Heart right ventricle (tissue), 16 donors: ENCODE measurements at regions not wholly inside any gene's neighbourhood (a gene's known extent, or its start where the extent isn't known, plus 50 kb on each side); places are given as distances from the start of the nearest gene placed in this dataset.

ENCODE experiments used
- ATAC-seq, 8 donors: fragments of 200-7000 bp; cut with Tn5 transposase; one replicate each; pipeline ENCODE4 v1.9.1; 2020; ENCODE audit warnings: mild to moderate bottlenecking in 8 of 8, moderate library complexity in 8 of 8, moderate number of reproducible peaks in 1 of 8
- DNase-seq, 2 donors: peaks; one replicate each; pipeline ENCODE4 v3.0.0-alpha.2; 2020
- H3K27ac ChIP-seq, 10 donors: fragments of 200-600 bp; sonication (generic) in 2 of 10; one replicate each; pipeline versions ENCODE4 v1.5.0 to v1.8.0; 2020 to 2022; ENCODE audit warnings: mild to moderate bottlenecking in 3 of 10
- H3K27me3 ChIP-seq, 7 donors: fragments of 200-600 bp; one replicate each; pipeline ENCODE4 v1.8.0; 2021 to 2022; ENCODE audit warnings: mild to moderate bottlenecking in 2 of 7
- H3K36me3 ChIP-seq, 9 donors: fragments of 200-600 bp; sonication (generic) in 1 of 9; one replicate each; pipeline versions ENCODE4 v1.5.0 to v1.8.0; 2020 to 2022; ENCODE audit warnings: mild to moderate bottlenecking in 2 of 9
- H3K4me1 ChIP-seq, 9 donors: fragments of 200-600 bp; sonication (generic) in 1 of 9; one replicate each; pipeline versions ENCODE4 v1.5.0 to v1.8.0; 2020 to 2022; ENCODE audit warnings: mild to moderate bottlenecking in 4 of 9
- H3K4me3 ChIP-seq, 10 donors: fragments of 200-600 bp; sonication (generic) in 2 of 10; one replicate each; pipeline versions ENCODE4 v1.5.0 to v1.8.0; 2020 to 2022; ENCODE audit warnings: mild to moderate bottlenecking in 7 of 10, moderate library complexity in 2 of 10
- H3K9me3 ChIP-seq, 11 donors: fragments of 200-600 bp in 10 of 11; sonication (generic) in 2 of 11; one replicate each; pipeline versions ENCODE4 v1.5.0 to v1.8.0; 2013 to 2022; ENCODE audit warnings: mild to moderate bottlenecking in 2 of 11, control low read depth in 1 of 11, moderate library complexity in 1 of 11
- WGBS, 2 donors: extraction: QIAGEN DNeasy Blood & Tissue Kit; methylation state at CpG; one replicate each; pipeline ENCODE4 v1.1.7; 2013; ENCODE audit warnings: inconsistent platforms in 1 of 2; 5-methylcytosine and 5-hydroxymethylcytosine counted together
- intact Hi-C, 10 donors: fragments of 100-400 bp; cut with DNase I; formaldehyde crosslinking; loops; one replicate each; pipeline versions ENCODE4 v1.11.1 to v1.14.2; 2022
- TF ChIP-seq, protein P1 (sequence below), 9 donors: fragments of 200-600 bp; sonication (generic) in 2 of 9; IDR thresholded peaks; one replicate each; pipeline versions ENCODE4 v1.5.0 to v1.8.0; 2021 to 2022; ENCODE audit warnings: antibody characterized with exemption in 9 of 9, mild to moderate bottlenecking in 5 of 9, moderate library complexity in 1 of 9
- donor health status: Arrhythmogenic right ventricular cardiomyopathy.
- donor health status: ischemic (EF 13 %, LVEDD 7.1; RV severe dilation, severe dysfunction).
- donor health status: healthy with polysubstance abuse.
- donor health status: DM: no; HTN: yes; CAD: no.
- donor health status: DM: no; HTN: no; CAD: no.
- donor health status: ischemic (EF 25% LVEDD 6.9; RV normal size, moderate dysfunction).
- donor health status: ischemic (EF 25% LVEDD 5.7; RV mildly dilated, moderate dysfunction).
- donor health status: healthy.
- donor health status: DM: yes; HTN: yes; CAD: no.
- donor health status: Ischemic cardiomyopathy.
- donor health status: ischemic (EF 35%, LVEDD 5.7; RV mildly dilated, moderate dysfunction).
- donor health status: nonischemic (EF 11% LVEDD 7.7; RV severe dilation, severe dysfunction).
- donor health status: DM: yes; HTN: yes; CAD: no.
- donor health status: PGD.
- donor health status: ischemic (EF 29% LVEDD 5.4; RV normal size, mild dysfunction).
- donor health status: nonischemic (EF 23%, LVEDD 6.1; RV moderate dilation, normal function).

DNA sequence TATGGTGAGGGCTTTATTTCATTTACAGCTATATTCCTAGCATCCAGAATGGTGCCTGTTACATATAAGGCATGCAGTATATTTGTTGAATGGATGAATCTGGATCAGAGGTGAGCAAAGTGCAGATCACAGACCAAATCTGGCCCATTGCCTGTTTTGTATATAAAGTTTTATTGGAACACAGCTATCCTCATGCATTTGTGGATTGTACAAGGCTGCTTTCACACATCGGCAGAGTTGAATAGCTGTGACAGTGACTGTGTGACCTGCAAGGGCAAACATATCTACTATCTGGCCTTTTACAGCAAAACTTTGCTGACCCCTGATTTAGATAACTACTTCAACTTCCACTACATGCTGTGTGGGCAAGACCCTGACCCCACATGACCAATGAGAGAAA, 54.0 kb upstream of the MRPS6 start:
- TF ChIP-seq, protein P1, sequence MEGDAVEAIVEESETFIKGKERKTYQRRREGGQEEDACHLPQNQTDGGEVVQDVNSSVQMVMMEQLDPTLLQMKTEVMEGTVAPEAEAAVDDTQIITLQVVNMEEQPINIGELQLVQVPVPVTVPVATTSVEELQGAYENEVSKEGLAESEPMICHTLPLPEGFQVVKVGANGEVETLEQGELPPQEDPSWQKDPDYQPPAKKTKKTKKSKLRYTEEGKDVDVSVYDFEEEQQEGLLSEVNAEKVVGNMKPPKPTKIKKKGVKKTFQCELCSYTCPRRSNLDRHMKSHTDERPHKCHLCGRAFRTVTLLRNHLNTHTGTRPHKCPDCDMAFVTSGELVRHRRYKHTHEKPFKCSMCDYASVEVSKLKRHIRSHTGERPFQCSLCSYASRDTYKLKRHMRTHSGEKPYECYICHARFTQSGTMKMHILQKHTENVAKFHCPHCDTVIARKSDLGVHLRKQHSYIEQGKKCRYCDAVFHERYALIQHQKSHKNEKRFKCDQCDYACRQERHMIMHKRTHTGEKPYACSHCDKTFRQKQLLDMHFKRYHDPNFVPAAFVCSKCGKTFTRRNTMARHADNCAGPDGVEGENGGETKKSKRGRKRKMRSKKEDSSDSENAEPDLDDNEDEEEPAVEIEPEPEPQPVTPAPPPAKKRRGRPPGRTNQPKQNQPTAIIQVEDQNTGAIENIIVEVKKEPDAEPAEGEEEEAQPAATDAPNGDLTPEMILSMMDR (IDR thresholded peaks at IDR 0.05) = no peak
- DNase-seq = no peak
- H3K36me3 ChIP-seq = no peaks in the 10 kb centered on the region
- intact Hi-C loops = no loop called here
- H3K27ac ChIP-seq = peak overlapping the region in 1 of 10 donors; percentile 48
- peaks cover 0 to 58% (median 3%) of the 10 kb centered on the region in 9 donors for H3K4me1 ChIP-seq
- WGBS, 2 donors = 59 to 78% methylated on average over 1 of the region's 1 CpG
- no peak for ATAC-seq
- peaks cover 0 to 21% (median 5%) of the 10 kb centered on the region in 11 donors for H3K9me3 ChIP-seq
- H3K27me3 ChIP-seq = no peaks in the 10 kb centered on the region
- H3K4me3 ChIP-seq = no peak overlapping the region

DNA sequence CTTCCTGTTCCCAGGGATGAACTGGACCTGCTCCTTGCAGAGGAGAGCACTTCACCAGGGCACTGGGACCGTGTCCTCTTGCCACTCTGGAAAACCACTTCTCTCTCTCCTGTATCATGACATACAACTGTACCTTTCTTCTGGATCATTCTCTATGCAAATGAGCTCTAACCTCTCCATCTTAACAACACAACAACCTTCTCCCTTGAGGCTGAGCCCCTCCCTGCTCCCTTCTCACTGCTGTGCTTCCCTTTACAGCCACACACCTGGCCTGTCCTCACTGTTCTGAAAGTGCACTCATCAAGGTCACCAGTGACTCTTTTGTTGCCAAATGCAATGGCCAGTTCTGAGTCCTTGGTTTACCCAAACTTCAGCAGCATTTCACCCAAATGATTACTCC, 54.5 kb upstream of the MRPS6 start:
- 76 to 100% methylated on average over 1 of the region's 1 CpG for WGBS, 2 donors
- Histone ChIP-seq H3K36me3 (no peaks in the 10 kb centered on the region), H3K4me1 (peaks cover 0 to 53% (median 3%) of the 10 kb centered on the region in 9 donors), H3K4me3 (no peak overlapping the region), H3K9me3 (peaks cover 0 to 26% (median 9%) of the 10 kb centered on the region in 11 donors), H3K27me3 (no peaks in the 10 kb centered on the region), H3K27ac (peak overlapping the region in 1 of 10 donors; percentile 48)
- DNase-seq = no peak
- no peak for ATAC-seq
- intact Hi-C loops = no loop called here
- TF ChIP-seq, protein P1 (IDR thresholded peaks at IDR 0.05) = no peak

DNA sequence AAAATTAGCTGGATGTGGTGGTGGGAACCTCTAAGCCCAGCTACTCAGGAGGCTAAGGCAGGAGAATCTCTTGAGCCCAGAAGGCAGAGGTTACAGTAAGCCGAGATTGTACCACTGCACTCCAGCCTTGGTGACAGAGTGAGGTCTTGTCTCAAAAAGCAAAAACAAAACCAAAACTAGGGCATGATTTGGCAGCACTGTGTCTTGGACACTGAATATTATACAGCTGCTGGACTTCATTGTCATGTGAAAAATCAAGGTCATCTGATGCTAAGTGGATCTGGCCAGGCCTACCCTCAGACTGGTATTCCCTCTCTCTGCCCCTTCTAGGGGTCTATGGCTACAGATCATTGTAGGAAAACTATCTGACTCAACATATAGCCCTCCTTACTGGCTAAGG, 55.2 kb upstream of the MRPS6 start:
- Histone ChIP-seq H3K4me3 (no peak overlapping the region), H3K9me3 (peaks cover 0 to 30% (median 9%) of the 10 kb centered on the region in 11 donors), H3K27me3 (no peaks in the 10 kb centered on the region), H3K27ac (no peak overlapping the region), H3K36me3 (no peaks in the 10 kb centered on the region), H3K4me1 (peaks cover 0 to 46% (median 3%) of the 10 kb centered on the region in 9 donors)
- 92 to 95% methylated on average over 1 of the region's 1 CpG for WGBS, 2 donors
- DNase-seq = no peak
- no peak for ATAC-seq
- intact Hi-C loops = no loop called here
- TF ChIP-seq, protein P1 (IDR thresholded peaks at IDR 0.05) = no peak

DNA sequence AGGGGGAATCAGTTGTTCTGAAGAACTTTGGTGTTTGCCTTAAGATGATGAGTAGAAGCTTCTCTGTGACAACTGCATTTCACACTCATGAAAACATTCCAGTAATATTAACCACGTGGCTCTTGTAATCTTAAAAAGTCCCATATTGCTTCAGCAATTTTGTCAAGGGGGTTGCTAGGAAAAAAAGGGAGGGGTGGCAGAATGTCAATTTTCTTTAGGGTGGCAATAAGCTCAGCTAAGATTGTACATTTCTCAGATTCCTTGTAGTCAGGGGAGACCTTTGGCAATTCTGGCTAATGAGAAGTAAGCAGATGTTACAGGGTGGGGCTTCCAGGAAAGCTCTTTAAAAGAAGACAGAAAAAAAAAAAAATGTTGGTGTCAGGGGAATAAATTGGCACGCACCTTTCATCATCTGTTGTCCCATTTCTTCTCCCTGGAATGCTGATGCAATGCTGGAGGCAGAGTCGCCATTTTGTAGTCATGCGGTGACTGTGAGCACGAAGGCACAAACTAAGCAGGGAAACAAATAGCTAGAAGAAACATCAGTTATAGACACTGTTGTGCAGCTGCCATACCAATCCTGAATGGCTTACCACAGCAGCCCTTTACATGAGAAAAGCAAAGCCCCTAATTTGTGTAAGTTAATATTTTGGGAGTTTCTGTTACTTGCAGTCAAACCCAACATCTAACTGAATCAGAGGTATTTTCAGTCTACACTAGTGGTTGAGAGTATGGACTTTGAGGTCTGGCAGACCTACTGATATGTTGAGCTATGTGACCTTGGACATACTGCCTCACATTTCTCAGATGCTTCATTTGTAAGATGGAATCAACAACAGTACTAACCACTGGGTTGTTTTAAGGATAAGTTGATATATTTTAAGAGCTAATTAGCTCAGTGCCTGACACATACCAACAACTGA, 56.1 kb upstream of the MRPS6 start:
- Histone ChIP-seq H3K27me3 (no peaks in the 10 kb centered on the region), H3K36me3 (no peaks in the 10 kb centered on the region), H3K27ac (no peak overlapping the region), H3K4me3 (no peak overlapping the region), H3K9me3 (peaks cover 0 to 39% (median 9%) of the 10 kb centered on the region in 11 donors), H3K4me1 (peaks cover 0 to 37% (median 0%) of the 10 kb centered on the region in 9 donors)
- ATAC-seq (no peak), DNase-seq (no peak)
- intact Hi-C loops = no loop called here
- TF ChIP-seq, protein P1 (IDR thresholded peaks at IDR 0.05) = no peak
- 86% methylated on average over 5 of the region's 5 CpGs for WGBS, 2 donors
